Osteocyte (in vitro differentiated cells): ENCODE measurements at regions not wholly inside any gene's neighbourhood (a gene's known extent, or its start where the extent isn't known, plus 50 kb on each side); places are given as distances from the start of the nearest gene placed in this dataset.

Source experiments
- DNase-seq: peaks from one replicate; pipeline ENCODE4 v3.0.0; 2021; ENCODE audit warnings: mixed read lengths; ENCODE audit not compliant: unreplicated experiment; ENCODE audit errors: extremely low spot score
- H3K27ac Mint-ChIP-seq: one replicate; pipeline ENCODE4 v1.8.0; 2021; ENCODE audit warnings: mild to moderate bottlenecking, mixed read lengths; ENCODE audit not compliant: unreplicated experiment
- H3K27me3 Mint-ChIP-seq: one replicate; pipeline ENCODE4 v1.8.0; 2021; ENCODE audit warnings: mixed read lengths; ENCODE audit not compliant: unreplicated experiment
- H3K36me3 Mint-ChIP-seq: one replicate; pipeline ENCODE4 v1.8.0; 2021; ENCODE audit warnings: mixed read lengths; ENCODE audit not compliant: unreplicated experiment
- H3K4me1 Mint-ChIP-seq: one replicate; pipeline ENCODE4 v1.8.0; 2021; ENCODE audit warnings: mixed read lengths; ENCODE audit not compliant: unreplicated experiment
- H3K4me3 Mint-ChIP-seq: one replicate; pipeline ENCODE4 v1.8.0; 2021; ENCODE audit warnings: mild to moderate bottlenecking, moderate library complexity, mixed read lengths; ENCODE audit not compliant: unreplicated experiment
- H3K9me3 Mint-ChIP-seq: one replicate; pipeline ENCODE4 v1.8.0; 2021; ENCODE audit warnings: mixed read lengths; ENCODE audit not compliant: unreplicated experiment
- CTCF ChIP-seq: fragments of 200-600 bp; sonication (generic); IDR thresholded peaks from 2 replicates; pipeline ENCODE4 v1.5.0; 2021; ENCODE audit warnings: antibody characterized with exemption, mild to moderate bottlenecking, moderate library complexity

- no peak for TF ChIP-seq CTCF
- Mint-ChIP-seq H3K9me3 (no peaks in the 10 kb centered on the region), H3K27me3 (peaks cover 21% of the 10 kb centered on the region), H3K4me3 (no peak overlapping the region), H3K36me3 (no peaks in the 10 kb centered on the region), H3K4me1 (no peaks in the 10 kb centered on the region), H3K27ac (no peak overlapping the region)
- no peak for DNase-seq
These were observed 124.4 kb downstream of the KIF26A start for GRCh38 chr14:104262515-104263514.

GRCh38 chr14:104263675-104264358, 125.4 kb downstream of the KIF26A start:
- Mint-ChIP-seq H3K4me3 (no peak overlapping the region), H3K4me1 (no peaks in the 10 kb centered on the region), H3K36me3 (no peaks in the 10 kb centered on the region), H3K27me3 (peaks cover 14% of the 10 kb centered on the region), H3K27ac (no peak overlapping the region), H3K9me3 (no peaks in the 10 kb centered on the region)
- TF ChIP-seq CTCF: no peak
- DNase-seq: no peak

GRCh38 chr14:104264495-104265265, 126.3 kb downstream of the KIF26A start:
- no peak overlapping the region for H3K4me3 Mint-ChIP-seq

GRCh38 chr14:104265918-104266630, 127.7 kb downstream of the KIF26A start:
- Mint-ChIP-seq H3K9me3 (no peaks in the 10 kb centered on the region), H3K4me3 (no peak overlapping the region), H3K4me1 (no peaks in the 10 kb centered on the region), H3K27ac (no peak overlapping the region), H3K36me3 (no peaks in the 10 kb centered on the region), H3K27me3 (no peaks in the 10 kb centered on the region)
- TF ChIP-seq CTCF: no peak
- no peak for DNase-seq

More at GRCh38 chr14:104264495-104265265, 126.3 kb downstream of the KIF26A start:
- Mint-ChIP-seq H3K9me3 (no peaks in the 10 kb centered on the region), H3K36me3 (no peaks in the 10 kb centered on the region), H3K27ac (no peak overlapping the region), H3K27me3 (peaks cover 11% of the 10 kb centered on the region), H3K4me1 (no peaks in the 10 kb centered on the region)
- no peak for TF ChIP-seq CTCF
- DNase-seq: peak; percentile 82
